NCI-H2029 treated with DMSO at 0.1 percent for 48 hours (cell line): ENCODE measurements at regions not wholly inside any gene's neighbourhood (a gene's known extent, or its start where the extent isn't known, plus 50 kb on each side); places are given as distances from the start of the nearest gene placed in this dataset.
"Not testable (repeated sequence)": the region's sequence is repeated elsewhere in the genome, so short reads cannot be mapped to it uniquely, and the experiment has no call there.

ENCODE experiments used
- DNase-seq: peaks from one replicate; lab custom pipeline; 2025; lab: John Stamatoyannopoulos, UW

- no peak for DNase-seq
Observed at GRCh38 chr10:33067917-33068316, 109.9 kb upstream of the ITGB1 start.

DNA sequence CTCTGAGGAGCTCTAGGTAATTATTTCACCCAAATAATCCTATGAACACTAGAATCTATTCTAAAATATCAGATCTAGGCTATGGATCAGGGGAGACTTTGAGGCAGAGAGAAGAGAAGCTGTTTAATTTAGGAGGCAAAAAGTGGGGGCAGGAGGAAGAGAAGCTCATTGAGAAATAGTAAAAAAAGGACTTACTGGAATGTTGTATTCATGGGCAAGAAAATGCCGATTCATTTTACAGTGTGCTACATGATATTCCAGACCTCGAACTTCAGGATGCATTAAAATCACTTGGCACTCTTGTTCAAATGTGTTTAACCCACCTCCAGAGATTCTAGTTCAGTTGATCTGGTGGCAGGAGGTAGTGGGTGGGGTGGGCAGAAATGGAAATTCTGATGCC lies 109.5 kb upstream of the ITGB1 start:
- no peak for DNase-seq

DNA sequence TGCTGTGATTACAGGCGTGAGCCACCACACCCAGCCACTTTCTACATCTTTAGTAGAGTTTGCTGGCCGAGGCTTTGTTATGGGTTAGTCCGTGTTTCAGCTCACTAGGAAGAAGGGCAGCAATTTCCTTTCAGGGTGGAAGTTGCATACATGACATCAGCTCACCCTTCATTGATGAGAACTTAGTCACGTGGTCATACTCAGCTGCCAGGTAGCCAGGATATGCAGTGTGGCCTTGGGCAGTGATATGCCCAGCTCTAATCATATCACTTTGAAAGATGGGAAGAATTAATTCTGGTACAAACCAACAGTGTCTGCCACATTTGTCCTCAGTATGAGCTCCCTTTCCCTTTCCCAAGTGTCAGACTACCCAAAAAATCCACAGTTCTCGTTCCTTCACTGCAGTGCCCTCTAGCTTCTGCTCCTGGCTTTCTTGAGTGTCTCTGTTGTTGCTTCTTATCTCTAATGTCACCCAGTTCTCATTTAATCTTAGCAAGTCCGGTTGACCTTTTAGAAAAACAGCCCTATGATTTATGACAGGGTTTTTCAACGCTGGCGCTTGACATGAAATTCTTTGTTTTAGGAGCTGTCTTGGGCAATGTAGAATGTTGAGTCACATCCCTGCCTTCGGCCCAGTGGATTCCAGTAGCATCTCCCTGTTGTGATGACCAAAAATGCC lies 108.7 kb upstream of the ITGB1 start:
- no peak for DNase-seq

DNA sequence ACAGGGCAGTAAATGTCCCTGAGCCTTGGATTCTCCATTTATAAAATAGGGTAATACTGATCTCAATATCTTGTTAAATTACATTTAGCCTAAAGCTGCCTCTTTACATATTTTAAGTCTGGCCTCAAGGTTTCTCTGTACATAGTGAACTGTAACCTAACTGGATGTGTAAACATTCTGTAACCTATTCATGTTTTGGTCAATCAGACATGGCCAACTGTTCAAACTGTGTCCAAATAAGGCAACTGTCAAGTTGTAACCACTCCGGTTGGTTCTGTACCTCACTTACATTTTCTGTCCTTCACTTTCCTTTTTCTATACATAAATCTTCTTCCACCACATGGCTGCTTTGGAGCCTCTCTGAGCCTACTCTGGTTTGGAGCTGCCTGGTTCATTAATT lies 107.1 kb upstream of the ITGB1 start:
- no peak for DNase-seq

DNA sequence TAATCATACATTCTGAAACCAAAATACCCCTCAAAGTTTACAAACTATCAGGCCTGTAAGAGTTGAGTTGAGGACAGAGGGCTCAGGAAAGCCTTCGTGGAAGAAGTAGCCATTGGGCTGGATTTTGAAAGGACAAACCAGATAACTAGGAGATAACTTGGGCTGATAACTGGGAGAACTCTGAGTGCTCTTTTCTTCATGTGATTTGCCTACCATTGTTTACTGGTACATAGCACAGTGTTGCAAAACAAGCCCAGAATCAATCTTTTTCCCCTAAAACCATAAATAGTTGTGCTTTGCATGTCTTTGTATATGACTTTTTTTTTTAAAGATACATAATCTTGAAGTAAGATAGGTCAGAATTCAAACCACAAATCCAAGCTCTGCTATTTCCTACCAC lies 106.7 kb upstream of the ITGB1 start:
- DNase-seq: no peak

DNA sequence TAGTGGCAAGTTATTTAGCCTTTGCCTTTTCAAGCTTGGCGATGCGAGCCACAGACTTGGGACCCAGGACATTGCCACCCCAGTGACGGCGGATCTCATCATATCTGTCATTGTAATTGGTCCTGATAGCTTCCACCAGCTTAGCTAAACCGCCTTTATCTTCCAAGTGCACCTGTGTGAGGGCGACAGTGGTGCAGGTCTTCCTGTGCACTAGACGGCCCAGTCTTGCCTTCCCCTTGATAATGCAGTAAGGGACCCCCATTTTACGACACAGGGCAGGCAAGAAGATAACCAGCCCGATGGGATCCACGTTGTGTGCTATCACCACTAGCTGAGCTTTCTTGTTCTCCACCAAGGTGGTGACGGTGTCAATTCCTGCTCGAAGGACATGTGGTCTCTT lies 99.6 kb upstream of the ITGB1 start:
- DNase-seq: no peak

DNA sequence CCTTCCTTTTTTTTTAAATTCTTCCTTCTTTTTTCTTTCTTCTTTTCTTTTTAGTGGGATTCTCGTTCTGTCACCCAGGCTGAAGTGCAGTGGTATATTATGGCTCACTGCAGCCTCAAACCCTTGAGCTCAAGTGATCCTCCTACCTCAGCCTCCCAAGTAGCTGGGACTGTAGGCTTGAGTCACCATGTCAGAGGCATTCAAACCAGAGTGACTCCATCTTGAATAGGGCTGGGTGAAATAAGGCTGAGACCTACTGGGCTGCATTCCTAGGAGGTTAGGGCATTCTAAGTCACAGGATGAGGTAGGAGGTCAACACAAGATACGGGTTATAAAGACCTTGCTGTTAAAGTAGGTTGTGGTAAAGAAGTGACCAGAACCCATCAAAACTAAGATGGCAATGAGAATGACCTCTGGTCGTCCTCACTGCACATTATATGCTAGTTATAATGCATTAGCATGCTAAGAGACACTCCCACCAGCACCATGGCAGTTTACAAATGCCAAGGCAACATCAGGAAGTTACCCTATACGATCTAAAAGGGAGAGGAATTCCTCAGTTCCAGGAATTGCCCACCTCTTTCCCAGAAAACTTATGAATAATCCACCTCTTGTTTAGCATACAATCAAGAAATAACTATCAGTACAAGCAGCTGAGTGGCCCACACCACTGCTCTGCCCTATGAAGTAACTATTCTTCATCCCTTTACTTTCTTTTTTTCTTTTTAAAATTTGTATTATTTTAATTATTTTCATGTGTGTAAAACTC lies 99.0 kb upstream of the ITGB1 start:
- no peak for DNase-seq

GRCh38 chr10:33055625-33056024 lies 97.6 kb upstream of the ITGB1 start:
- DNase-seq: no peak

GRCh38 chr10:33052915-33053810 lies 95.1 kb upstream of the ITGB1 start:
- no peak for DNase-seq

GRCh38 chr10:33052263-33052875 lies 94.3 kb upstream of the ITGB1 start:
- no peak for DNase-seq

GRCh38 chr10:33049963-33050920 lies 92.2 kb upstream of the ITGB1 start:
- not testable (repeated sequence) for DNase-seq

DNA sequence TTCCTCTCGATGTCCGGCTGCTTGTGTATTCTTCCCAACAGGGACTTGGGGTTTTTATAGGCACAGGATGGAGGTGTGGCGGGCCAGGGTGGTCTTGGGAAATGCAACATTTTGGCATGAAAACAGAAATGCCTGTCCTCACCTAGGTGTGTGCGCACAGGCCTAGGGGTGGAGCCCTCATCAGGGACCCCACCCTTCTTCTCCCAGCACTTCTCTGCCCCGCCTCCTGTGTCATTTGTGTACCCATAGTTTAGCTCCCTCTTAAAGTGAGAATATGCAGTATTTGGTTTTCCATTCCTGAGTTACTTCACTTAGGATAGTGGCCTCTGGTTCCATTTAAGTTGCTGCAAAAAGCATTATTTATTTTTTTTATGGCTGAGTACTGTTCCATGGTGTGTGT lies 90.2 kb upstream of the ITGB1 start:
- DNase-seq: no peak

DNA sequence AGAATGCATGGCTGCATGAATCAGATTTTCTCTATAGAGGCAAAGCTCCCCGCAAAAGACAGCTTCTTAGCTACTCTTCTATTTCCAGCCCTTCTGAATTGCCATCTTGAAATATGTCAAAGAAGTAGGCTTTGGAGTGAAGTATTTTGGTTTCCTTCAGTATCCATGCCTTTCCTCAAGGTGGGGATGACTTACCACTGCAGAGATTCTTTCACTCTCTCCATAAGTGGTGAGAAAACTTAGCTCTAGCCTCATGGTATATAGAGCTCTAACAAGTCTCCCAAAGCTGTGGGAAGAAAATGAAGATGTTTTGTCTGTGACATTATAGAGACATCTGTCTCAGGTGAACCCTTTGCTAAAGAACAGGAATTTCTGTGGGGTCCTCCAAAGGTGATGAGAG lies 89.6 kb upstream of the ITGB1 start:
- no peak for DNase-seq

- no peak for DNase-seq
Observed at GRCh38 chr10:33046792-33047191, 88.8 kb upstream of the ITGB1 start.

GRCh38 chr10:33045421-33045820 lies 87.4 kb upstream of the ITGB1 start:
- DNase-seq: no peak

DNA sequence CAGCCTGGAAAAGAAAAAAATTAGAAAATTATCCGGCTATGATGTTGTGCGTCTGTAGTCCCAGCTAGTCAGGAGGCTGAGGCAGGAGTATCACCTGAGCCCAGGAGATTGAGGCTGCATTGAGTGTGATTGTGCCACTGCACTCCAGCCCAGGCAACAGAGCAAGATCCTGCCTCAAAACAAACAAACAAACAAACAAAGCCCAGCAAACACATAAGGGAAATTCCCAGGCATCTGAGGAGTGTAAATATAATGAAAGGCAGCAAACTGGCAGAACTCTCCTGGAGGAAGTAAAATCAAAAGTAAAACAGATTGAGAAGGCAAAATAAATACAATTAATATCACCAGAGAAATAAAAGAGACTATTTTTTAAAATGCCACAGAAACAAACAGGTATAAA lies 84.5 kb upstream of the ITGB1 start:
- DNase-seq: no peak

DNA sequence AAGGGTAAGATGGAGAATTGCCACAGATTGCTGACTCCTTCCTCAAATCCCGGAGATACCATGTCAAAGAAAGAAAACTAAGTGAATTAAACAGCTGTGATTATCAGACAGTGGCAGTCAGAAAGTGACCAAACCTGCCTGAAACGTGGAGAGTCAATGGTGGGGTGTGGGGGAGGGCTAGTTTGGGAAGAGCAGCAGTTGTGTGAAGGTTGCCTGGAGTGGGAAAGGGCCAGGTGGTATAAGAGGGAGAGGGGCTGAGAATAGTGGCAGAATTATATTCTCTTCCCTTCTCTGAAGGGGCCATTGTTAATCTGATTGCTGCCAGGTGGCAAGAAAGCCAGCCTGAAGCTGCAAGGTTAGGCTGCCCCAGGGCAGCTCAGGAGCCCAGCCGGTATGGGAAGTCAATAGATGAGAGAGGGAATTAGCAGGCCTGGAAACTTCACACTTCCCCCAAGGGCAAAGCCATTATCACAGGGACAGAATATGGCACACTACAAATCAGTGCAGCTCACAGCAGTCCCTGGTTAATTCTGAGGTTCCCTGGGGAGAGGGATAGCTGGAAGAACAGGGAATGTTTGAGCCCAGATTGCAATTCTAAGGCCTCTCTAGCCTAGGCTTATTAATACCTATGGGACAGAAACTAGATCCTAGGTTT lies 83.9 kb upstream of the ITGB1 start:
- no peak for DNase-seq

GRCh38 chr10:33040436-33040835 lies 82.4 kb upstream of the ITGB1 start:
- DNase-seq: no peak

GRCh38 chr10:33039181-33039580 lies 81.2 kb upstream of the ITGB1 start:
- no peak for DNase-seq

DNA sequence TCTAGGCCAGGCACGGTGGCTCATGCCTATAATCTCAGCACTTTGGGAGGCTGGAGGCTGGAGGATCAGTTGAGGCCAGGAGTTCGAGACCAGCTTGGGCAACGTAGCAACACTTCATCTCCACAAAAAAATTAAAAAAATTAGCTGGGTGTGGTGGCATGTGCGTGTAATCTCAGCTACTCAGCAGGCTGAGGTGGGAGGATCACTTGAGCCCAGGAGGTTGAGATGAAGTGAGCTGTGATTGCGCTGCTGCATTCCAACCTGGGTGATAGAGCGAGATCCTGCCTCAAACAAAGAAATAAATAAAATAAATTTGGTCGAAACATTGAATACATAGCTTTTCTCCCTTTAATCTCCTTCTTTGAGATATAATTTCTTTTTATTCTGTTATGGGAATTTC lies 80.6 kb upstream of the ITGB1 start:
- DNase-seq: no peak

DNA sequence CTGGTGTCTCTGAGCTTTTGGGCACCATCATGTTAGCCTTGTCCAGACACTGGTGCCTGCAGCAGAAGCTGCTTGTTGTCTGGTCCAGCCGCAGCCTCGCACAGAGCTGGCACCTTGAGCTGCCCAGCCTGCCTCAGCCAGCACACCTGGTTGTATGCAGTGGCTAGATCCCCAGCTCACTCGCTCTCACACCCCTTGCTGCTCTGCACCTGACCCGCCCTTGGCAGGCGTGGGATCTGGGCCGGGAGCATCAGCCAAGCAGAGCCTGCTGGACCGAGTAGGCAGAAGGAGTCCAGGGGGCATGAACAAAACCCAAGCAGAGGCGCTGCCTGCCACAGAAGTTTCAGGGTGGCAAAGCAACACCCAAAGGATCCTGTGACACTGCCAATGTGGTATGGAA lies 79.7 kb upstream of the ITGB1 start:
- DNase-seq: no peak
